ENCODE measurements at regions not wholly inside any gene's neighbourhood (a gene's known extent, or its start where the extent isn't known, plus 50 kb on each side); places are given as distances from the start of the nearest gene placed in this dataset.
A peak's percentile ranks its signal among the peaks of the same experiment; 100 is the strongest.

GRCh38 chr10:62511656-62512055 is 137.5 kb downstream of the ZNF365 start:
- no peak overlapping the region for H3K4me3 ChIP-seq (ENCODE audit: insufficient read depth, low read depth, low read length, poor library complexity, severe bottlenecking)
- H3K36me3 ChIP-seq (ENCODE audit: control insufficient read depth, insufficient read depth, low read length), result no peaks in the 10 kb centered on the region
- no peak for DNase-seq
- no peaks in the 10 kb centered on the region for H3K4me1 ChIP-seq (ENCODE audit: control insufficient read depth, insufficient read depth, low read length, poor library complexity, severe bottlenecking)
- no peaks in the 10 kb centered on the region for H3K27me3 ChIP-seq (replicated peaks; ENCODE audit: control insufficient read depth, insufficient read depth, low read length, poor library complexity, severe bottlenecking)
- H3K27ac ChIP-seq (ENCODE audit: insufficient read depth, low read length, poor library complexity, severe bottlenecking), result no peak overlapping the region
- H3K9me3 ChIP-seq (ENCODE audit: control insufficient read depth, low read length), result no peaks in the 10 kb centered on the region

GRCh38 chr10:62512732-62513475 is 138.7 kb downstream of the ZNF365 start:
- no peak for DNase-seq
- Histone ChIP-seq H3K4me1 (ENCODE audit: control insufficient read depth, insufficient read depth, low read length, poor library complexity, severe bottlenecking) (no peaks in the 10 kb centered on the region), H3K27me3 (replicated peaks; ENCODE audit: control insufficient read depth, insufficient read depth, low read length, poor library complexity, severe bottlenecking) (no peaks in the 10 kb centered on the region), H3K4me3 (ENCODE audit: insufficient read depth, low read depth, low read length, poor library complexity, severe bottlenecking) (no peak overlapping the region), H3K9me3 (ENCODE audit: control insufficient read depth, low read length) (no peaks in the 10 kb centered on the region), H3K36me3 (ENCODE audit: control insufficient read depth, insufficient read depth, low read length) (no peaks in the 10 kb centered on the region), H3K27ac (ENCODE audit: insufficient read depth, low read length, poor library complexity, severe bottlenecking) (no peak overlapping the region)

- Histone ChIP-seq H3K4me3 (ENCODE audit: insufficient read depth, low read depth, low read length, poor library complexity, severe bottlenecking) (no peak overlapping the region), H3K36me3 (ENCODE audit: control insufficient read depth, insufficient read depth, low read length) (no peaks in the 10 kb centered on the region), H3K27me3 (replicated peaks; ENCODE audit: control insufficient read depth, insufficient read depth, low read length, poor library complexity, severe bottlenecking) (no peaks in the 10 kb centered on the region), H3K4me1 (ENCODE audit: control insufficient read depth, insufficient read depth, low read length, poor library complexity, severe bottlenecking) (no peaks in the 10 kb centered on the region), H3K9me3 (ENCODE audit: control insufficient read depth, low read length) (no peaks in the 10 kb centered on the region), H3K27ac (ENCODE audit: insufficient read depth, low read length, poor library complexity, severe bottlenecking) (no peak overlapping the region)
- DNase-seq, result no peak
These were observed 140.0 kb downstream of the ZNF365 start for GRCh38 chr10:62514079-62514693.

GRCh38 chr10:62517252-62517651 is 143.1 kb downstream of the ZNF365 start:
- no peaks in the 10 kb centered on the region for H3K36me3 ChIP-seq (ENCODE audit: control insufficient read depth, insufficient read depth, low read length)
- no peak for DNase-seq
- H3K27me3 ChIP-seq (replicated peaks; ENCODE audit: control insufficient read depth, insufficient read depth, low read length, poor library complexity, severe bottlenecking), result no peaks in the 10 kb centered on the region
- H3K9me3 ChIP-seq (ENCODE audit: control insufficient read depth, low read length), result no peaks in the 10 kb centered on the region
- no peaks in the 10 kb centered on the region for H3K4me1 ChIP-seq (ENCODE audit: control insufficient read depth, insufficient read depth, low read length, poor library complexity, severe bottlenecking)
- H3K4me3 ChIP-seq (ENCODE audit: insufficient read depth, low read depth, low read length, poor library complexity, severe bottlenecking), result no peak overlapping the region
- no peak overlapping the region for H3K27ac ChIP-seq (ENCODE audit: insufficient read depth, low read length, poor library complexity, severe bottlenecking)

- Histone ChIP-seq H3K4me3 (ENCODE audit: insufficient read depth, low read depth, low read length, poor library complexity, severe bottlenecking) (no peak overlapping the region), H3K27ac (ENCODE audit: insufficient read depth, low read length, poor library complexity, severe bottlenecking) (no peak overlapping the region), H3K36me3 (ENCODE audit: control insufficient read depth, insufficient read depth, low read length) (no peaks in the 10 kb centered on the region), H3K27me3 (replicated peaks; ENCODE audit: control insufficient read depth, insufficient read depth, low read length, poor library complexity, severe bottlenecking) (no peaks in the 10 kb centered on the region), H3K4me1 (ENCODE audit: control insufficient read depth, insufficient read depth, low read length, poor library complexity, severe bottlenecking) (peaks cover 24% of the 10 kb centered on the region), H3K9me3 (ENCODE audit: control insufficient read depth, low read length) (no peaks in the 10 kb centered on the region)
- no peak for DNase-seq
These were observed 153.1 kb downstream of the ZNF365 start for GRCh38 chr10:62527019-62527827.

GRCh38 chr10:62528441-62528840 is 154.3 kb downstream of the ZNF365 start:
- Histone ChIP-seq H3K9me3 (ENCODE audit: control insufficient read depth, low read length) (no peaks in the 10 kb centered on the region), H3K36me3 (ENCODE audit: control insufficient read depth, insufficient read depth, low read length) (no peaks in the 10 kb centered on the region), H3K27ac (ENCODE audit: insufficient read depth, low read length, poor library complexity, severe bottlenecking) (no peak overlapping the region), H3K4me1 (ENCODE audit: control insufficient read depth, insufficient read depth, low read length, poor library complexity, severe bottlenecking) (peaks cover 24% of the 10 kb centered on the region), H3K4me3 (ENCODE audit: insufficient read depth, low read depth, low read length, poor library complexity, severe bottlenecking) (peak overlapping the region; percentile 23), H3K27me3 (replicated peaks; ENCODE audit: control insufficient read depth, insufficient read depth, low read length, poor library complexity, severe bottlenecking) (no peaks in the 10 kb centered on the region)
- DNase-seq, result no peak

GRCh38 chr10:62529396-62529795 is 155.2 kb downstream of the ZNF365 start:
- no peak for DNase-seq
- H3K27me3 ChIP-seq (replicated peaks; ENCODE audit: control insufficient read depth, insufficient read depth, low read length, poor library complexity, severe bottlenecking), result no peaks in the 10 kb centered on the region
- peaks cover 24% of the 10 kb centered on the region for H3K4me1 ChIP-seq (ENCODE audit: control insufficient read depth, insufficient read depth, low read length, poor library complexity, severe bottlenecking)
- no peaks in the 10 kb centered on the region for H3K9me3 ChIP-seq (ENCODE audit: control insufficient read depth, low read length)
- no peak overlapping the region for H3K4me3 ChIP-seq (ENCODE audit: insufficient read depth, low read depth, low read length, poor library complexity, severe bottlenecking)
- H3K27ac ChIP-seq (ENCODE audit: insufficient read depth, low read length, poor library complexity, severe bottlenecking), result no peak overlapping the region
- no peaks in the 10 kb centered on the region for H3K36me3 ChIP-seq (ENCODE audit: control insufficient read depth, insufficient read depth, low read length)

- H3K36me3 ChIP-seq (ENCODE audit: control insufficient read depth, insufficient read depth, low read length), result no peaks in the 10 kb centered on the region
- H3K27me3 ChIP-seq (replicated peaks; ENCODE audit: control insufficient read depth, insufficient read depth, low read length, poor library complexity, severe bottlenecking), result no peaks in the 10 kb centered on the region
- no peaks in the 10 kb centered on the region for H3K9me3 ChIP-seq (ENCODE audit: control insufficient read depth, low read length)
- no peak overlapping the region for H3K27ac ChIP-seq (ENCODE audit: insufficient read depth, low read length, poor library complexity, severe bottlenecking)
- peaks cover 5% of the 10 kb centered on the region for H3K4me1 ChIP-seq (ENCODE audit: control insufficient read depth, insufficient read depth, low read length, poor library complexity, severe bottlenecking)
- no peak overlapping the region for H3K4me3 ChIP-seq (ENCODE audit: insufficient read depth, low read depth, low read length, poor library complexity, severe bottlenecking)
- no peak for DNase-seq
These were observed 159.9 kb downstream of the ZNF365 start for GRCh38 chr10:62534031-62534430.

GRCh38 chr10:62538606-62539005 is 164.4 kb downstream of the ZNF365 start:
- H3K4me1 ChIP-seq (ENCODE audit: control insufficient read depth, insufficient read depth, low read length, poor library complexity, severe bottlenecking), result no peaks in the 10 kb centered on the region
- DNase-seq, result no peak
- H3K4me3 ChIP-seq (ENCODE audit: insufficient read depth, low read depth, low read length, poor library complexity, severe bottlenecking), result no peak overlapping the region
- H3K27me3 ChIP-seq (replicated peaks; ENCODE audit: control insufficient read depth, insufficient read depth, low read length, poor library complexity, severe bottlenecking), result no peaks in the 10 kb centered on the region
- no peaks in the 10 kb centered on the region for H3K9me3 ChIP-seq (ENCODE audit: control insufficient read depth, low read length)
- no peak overlapping the region for H3K27ac ChIP-seq (ENCODE audit: insufficient read depth, low read length, poor library complexity, severe bottlenecking)
- H3K36me3 ChIP-seq (ENCODE audit: control insufficient read depth, insufficient read depth, low read length), result no peaks in the 10 kb centered on the region

GRCh38 chr10:62540389-62540788 is 166.2 kb downstream of the ZNF365 start:
- Histone ChIP-seq H3K27ac (ENCODE audit: insufficient read depth, low read length, poor library complexity, severe bottlenecking) (no peak overlapping the region), H3K4me3 (ENCODE audit: insufficient read depth, low read depth, low read length, poor library complexity, severe bottlenecking) (no peak overlapping the region), H3K4me1 (ENCODE audit: control insufficient read depth, insufficient read depth, low read length, poor library complexity, severe bottlenecking) (no peaks in the 10 kb centered on the region), H3K27me3 (replicated peaks; ENCODE audit: control insufficient read depth, insufficient read depth, low read length, poor library complexity, severe bottlenecking) (no peaks in the 10 kb centered on the region), H3K36me3 (ENCODE audit: control insufficient read depth, insufficient read depth, low read length) (no peaks in the 10 kb centered on the region), H3K9me3 (ENCODE audit: control insufficient read depth, low read length) (no peaks in the 10 kb centered on the region)
- DNase-seq, result no peak
